Motor neuron (in vitro differentiated cells): ENCODE measurements at regions not wholly inside any gene's neighbourhood (a gene's known extent, or its start where the extent isn't known, plus 50 kb on each side); places are given as distances from the start of the nearest gene placed in this dataset.
"Not testable (repeated sequence)": the region's sequence is repeated elsewhere in the genome, so short reads cannot be mapped to it uniquely, and the experiment has no call there.

Source experiments
- ATAC-seq, 8 experiments: fragments of 200-7000 bp; cut with Tn5 transposase; replicated peaks in 6 of 8; 2 replicates each; pipeline ENCODE4 v1.8.0; 2021; ENCODE audit warnings: mild to moderate bottlenecking in 8 of 8, moderate library complexity in 8 of 8
- H3K27ac ChIP-seq, 2 donors: fragments of 250-450 bp; sonication (Bioruptor Pico); 2 replicates each; pipeline ENCODE4 v1.9.0; 2021; ENCODE audit warnings: antibody characterized with exemption in 2 of 2, mild to moderate bottlenecking in 2 of 2, moderate library complexity in 1 of 2
- H3K4me1 ChIP-seq, 2 donors: fragments of 250-450 bp; sonication (Bioruptor Pico); replicated peaks in 1 of 2; 2 replicates each; pipeline ENCODE4 v1.6.1; 2021; ENCODE audit warnings: antibody characterized with exemption in 2 of 2, mild to moderate bottlenecking in 2 of 2, moderate library complexity in 1 of 2
- H3K4me3 ChIP-seq, 5 donors: fragments of 250-450 bp; sonication (Bioruptor Pico); 2 replicates each; pipeline ENCODE4 v1.9.0; 2021; ENCODE audit warnings: antibody characterized with exemption in 5 of 5, mild to moderate bottlenecking in 5 of 5, moderate library complexity in 4 of 5
- WGBS, 10 experiments: fragments of 450-650 bp; shearing (Covaris generic); methylation state at CpG; one replicate each; pipeline ENCODE4 v1.0.0; 2022; 5-methylcytosine and 5-hydroxymethylcytosine counted together
- in situ Hi-C, 9 experiments: fragments of 400-800 bp; cut with MboI; loops; one replicate each; pipeline ENCODE4 v1.15.0; 2021; ENCODE audit warnings: low sequenced_read_pairs in 9 of 9, low pct_unique_long_range_greater_than_20kb in 2 of 9; ENCODE audit not compliant: unreplicated experiment in 9 of 9

GRCh38 chr9:21696411-21696871, 106.0 kb upstream of the MTAP start:
- no peak overlapping the region for H3K27ac ChIP-seq
- peak in 1 of 8 experiments; percentile 20 for ATAC-seq
- in situ Hi-C loops = no loop called here
- WGBS, 10 experiments = 0 to 90% (median 0%) methylated on average over 1 to 4 of the region's 28 CpGs; no CpG with 5 or more reads in 7 of the 10 experiments
- no peak overlapping the region for H3K4me3 ChIP-seq
- H3K4me1 ChIP-seq = no peaks in the 10 kb centered on the region

- Histone ChIP-seq H3K4me3 (no peak overlapping the region), H3K27ac (no peak overlapping the region), H3K4me1 (peaks cover 10 to 17% of the 10 kb centered on the region in 2 donors)
- 33 to 96% (median 67%) methylated on average over 1 to 4 of the region's 4 CpGs for WGBS, 10 experiments
- ATAC-seq = peak in 3 of 8 experiments; percentile 14 to 64 (median 35)
- in situ Hi-C loops = no loop called here
Observed at GRCh38 chr9:21708260-21708711, 94.2 kb upstream of the MTAP start.

- H3K4me3 ChIP-seq = no peak overlapping the region
- no peak overlapping the region for H3K27ac ChIP-seq
- H3K4me1 ChIP-seq = peaks cover 10 to 17% of the 10 kb centered on the region in 2 donors
- in situ Hi-C loops = no loop called here
- 33 to 100% (median 75%) methylated on average over 1 to 4 of the region's 4 CpGs; no CpG with 5 or more reads in 2 of the 10 experiments for WGBS, 10 experiments
- peak in 1 of 8 experiments; percentile 21 for ATAC-seq
Observed at GRCh38 chr9:21708856-21709255, 93.6 kb upstream of the MTAP start.

- no peak overlapping the region for H3K27ac ChIP-seq
- in situ Hi-C loops = loop anchor here in 1 of 9 experiments (10.0 kb wide), 1 partner anchor 75 kb away; no protein-coding TSS in a partner anchor
- 44 to 83% (median 62%) methylated on average over 2 to 5 of the region's 5 CpGs for WGBS, 10 experiments
- peak in 3 of 8 experiments; percentile 23 to 57 (median 30) for ATAC-seq
- peaks cover 10 to 17% of the 10 kb centered on the region in 2 donors for H3K4me1 ChIP-seq
- H3K4me3 ChIP-seq = no peak overlapping the region
Observed at GRCh38 chr9:21709464-21710058, 92.9 kb upstream of the MTAP start.

- Histone ChIP-seq H3K4me1 (peaks cover 10 to 17% of the 10 kb centered on the region in 2 donors), H3K4me3 (no peak overlapping the region), H3K27ac (no peak overlapping the region)
- in situ Hi-C loops = loop anchor here in 1 of 9 experiments (10.0 kb wide), 1 partner anchor 74 kb away; no protein-coding TSS in a partner anchor
- peak in 2 of 8 experiments; percentile 56 to 79 for ATAC-seq
- 0 to 100% (median 81%) methylated on average over 1 to 4 of the region's 4 CpGs for WGBS, 10 experiments
Observed at GRCh38 chr9:21710548-21711191, 91.8 kb upstream of the MTAP start.

GRCh38 chr9:21711504-21711903, 90.9 kb upstream of the MTAP start:
- no peak overlapping the region for H3K4me3 ChIP-seq
- H3K27ac ChIP-seq = no peak overlapping the region
- peak in 7 of 8 experiments; percentile 45 to 81 (median 71) for ATAC-seq
- peaks cover 10 to 17% of the 10 kb centered on the region in 2 donors for H3K4me1 ChIP-seq
- WGBS, 10 experiments = 0 to 80% (median 26%) methylated on average over 1 to 2 of the region's 2 CpGs; no CpG with 5 or more reads in 6 of the 10 experiments
- in situ Hi-C loops = loop anchor here in 1 of 9 experiments (10.0 kb wide), 1 partner anchor 73 kb away; no protein-coding TSS in a partner anchor

GRCh38 chr9:21715408-21715807, 87.0 kb upstream of the MTAP start:
- in situ Hi-C loops = loop anchor here in 1 of 9 experiments (10.0 kb wide), 1 partner anchor 69 kb away; no protein-coding TSS in a partner anchor
- no peak overlapping the region for H3K4me3 ChIP-seq
- H3K4me1 ChIP-seq = peaks cover 10 to 16% of the 10 kb centered on the region in 2 donors
- no peak overlapping the region for H3K27ac ChIP-seq
- ATAC-seq = no peak
- 40 to 60% (median 40%) methylated on average over 1 of the region's 1 CpG; no CpG with 5 or more reads in 6 of the 10 experiments for WGBS, 10 experiments

- WGBS, 10 experiments = 54 to 91% (median 78%) methylated on average over 1 to 5 of the region's 5 CpGs; no CpG with 5 or more reads in 1 of the 10 experiments
- no peak for ATAC-seq
- in situ Hi-C loops = no loop called here
- no peak overlapping the region for H3K27ac ChIP-seq
- H3K4me3 ChIP-seq = no peak overlapping the region
- no peaks in the 10 kb centered on the region for H3K4me1 ChIP-seq
Observed at GRCh38 chr9:21720758-21721157, 81.7 kb upstream of the MTAP start.

- H3K27ac ChIP-seq, ATAC-seq, H3K4me3 ChIP-seq, H3K4me1 ChIP-seq: not testable (repeated sequence)
- 82 to 100% (median 85%) methylated on average over 1 to 7 of the region's 9 CpGs; no CpG with 5 or more reads in 5 of the 10 experiments for WGBS, 10 experiments
- in situ Hi-C loops = loop anchor here in 1 of 9 experiments (25.0 kb wide), 1 partner anchor 140 kb away; no protein-coding TSS in a partner anchor
Observed at GRCh38 chr9:21727411-21727810, 75.0 kb upstream of the MTAP start.

- in situ Hi-C loops = loop anchor here in 1 of 9 experiments (25.0 kb wide), 1 partner anchor 141 kb away; no protein-coding TSS in a partner anchor
- no peaks in the 10 kb centered on the region for H3K4me1 ChIP-seq
- ATAC-seq = no peak
- whole genome bisulfite sequencing, 10 experiments = 0 to 90% (median 49%) methylated on average over 1 to 5 of the region's 5 CpGs
- no peak overlapping the region for H3K4me3 ChIP-seq
- H3K27ac ChIP-seq = no peak overlapping the region
Observed at GRCh38 chr9:21728781-21729180, 73.7 kb upstream of the MTAP start.

GRCh38 chr9:21729648-21730047, 72.8 kb upstream of the MTAP start:
- ATAC-seq = no peak
- Histone ChIP-seq H3K27ac (no peak overlapping the region), H3K4me1 (no peaks in the 10 kb centered on the region), H3K4me3 (no peak overlapping the region)
- in situ Hi-C loops = loop anchor here in 1 of 9 experiments (25.0 kb wide), 1 partner anchor 142 kb away; no protein-coding TSS in a partner anchor
- WGBS, 10 experiments = 9 to 87% (median 63%) methylated on average over 2 of the region's 2 CpGs

GRCh38 chr9:21730899-21731298, 71.5 kb upstream of the MTAP start:
- H3K27ac ChIP-seq = no peak overlapping the region
- in situ Hi-C loops = loop anchor here in 1 of 9 experiments (25.0 kb wide), 1 partner anchor 144 kb away; no protein-coding TSS in a partner anchor
- no peaks in the 10 kb centered on the region for H3K4me1 ChIP-seq
- H3K4me3 ChIP-seq = no peak overlapping the region
- 0 to 89% (median 80%) methylated on average over 1 of the region's 1 CpG; no CpG with 5 or more reads in 3 of the 10 experiments for WGBS, 10 experiments
- ATAC-seq = no peak

GRCh38 chr9:21741151-21741550, 61.3 kb upstream of the MTAP start:
- no peak overlapping the region for H3K4me3 ChIP-seq
- in situ Hi-C loops = loop anchor here in 1 of 9 experiments (25.0 kb wide), 1 partner anchor 154 kb away; no protein-coding TSS in a partner anchor
- H3K27ac ChIP-seq = no peak overlapping the region
- no peak for ATAC-seq
- H3K4me1 ChIP-seq = no peaks in the 10 kb centered on the region
